H1 (cell line): ENCODE measurements at regions not wholly inside any gene's neighbourhood (a gene's known extent, or its start where the extent isn't known, plus 50 kb on each side); places are given as distances from the start of the nearest gene placed in this dataset.

ENCODE experiments used
- CTCF ChIA-PET: fragments of 300-600 bp; sonication (Branson Sonifier 250); formaldehyde crosslinking; loops from one replicate; lab custom pipeline; 2021; ENCODE audit not compliant: partially characterized antibody; lab: Charles Lee
- POLR2A ChIA-PET: fragments of 300-600 bp; sonication (Branson Sonifier 250); formaldehyde crosslinking; loops from one replicate; lab custom pipeline; 2021; ENCODE audit warnings: inconsistent platforms; ENCODE audit not compliant: partially characterized antibody; lab: Charles Lee
- DNase-seq, 2 experiments: peaks; one replicate each; pipeline versions ENCODE4 v3.0.0 to v3.0.0-alpha.2; 2010 to 2022; ENCODE audit warnings: low spot score in 2 of 2, low read depth in 1 of 2, mixed read lengths in 1 of 2
- FAIRE-seq: peaks from 2 replicates; lab custom pipeline; 2011; peaks lifted over from hg19 to GRCh38; lab: Jason Lieb, UNC
- H2AFZ ChIP-seq: 2 replicates; pipeline ENCODE4 v1.8.1; 2012; ENCODE audit warnings: low read length, inconsistent platforms
- H2AK5ac ChIP-seq: 2 replicates; pipeline ENCODE4 v1.6.1; 2013; ENCODE audit warnings: low read depth, low read length
- H2BK120ac ChIP-seq: replicated peaks from 2 replicates; pipeline ENCODE3; 2013; ENCODE audit warnings: low read depth, low read length, inconsistent platforms
- H2BK12ac ChIP-seq: 2 replicates; pipeline ENCODE4 v1.6.1; 2013; ENCODE audit warnings: low read depth, low read length
- H2BK15ac ChIP-seq: 2 replicates; pipeline ENCODE4 v1.6.1; 2013; ENCODE audit warnings: low read length
- H2BK20ac ChIP-seq: 2 replicates; pipeline ENCODE4 v1.6.1; 2013; ENCODE audit warnings: low read length
- H2BK5ac ChIP-seq: 2 replicates; pipeline ENCODE4 v1.6.1; 2013; ENCODE audit warnings: low read depth, low read length
- H3K14ac ChIP-seq: 2 replicates; pipeline ENCODE4 v1.6.1; 2013; ENCODE audit warnings: inconsistent platforms; ENCODE audit not compliant: insufficient read length
- H3K18ac ChIP-seq: 2 replicates; pipeline ENCODE4 v1.6.1; 2013; ENCODE audit warnings: low read length; ENCODE audit errors: extremely low read depth
- H3K23ac ChIP-seq: 2 replicates; pipeline ENCODE4 v1.6.1; 2013; ENCODE audit warnings: inconsistent platforms; ENCODE audit not compliant: insufficient read length
- H3K23me2 ChIP-seq: 2 replicates; pipeline ENCODE4 v1.6.1; 2013; ENCODE audit warnings: low read depth, low read length
- H3K27ac ChIP-seq: 2 replicates; pipeline ENCODE4 v1.6.1; 2011; ENCODE audit warnings: low read depth, low read length, inconsistent platforms
- H3K27me3 ChIP-seq, 4 experiments: replicated peaks in 1 of 4; 1 replicate in 1 of 4; 2 replicates in 3 of 4; pipeline versions ENCODE4 v1.6.1 to v1.8.1; 2011 to 2013; ENCODE audit warnings: low read length in 3 of 4, mild to moderate bottlenecking in 3 of 4, inconsistent platforms in 2 of 4, mixed read lengths in 2 of 4, moderate library complexity in 1 of 4; ENCODE audit not compliant: control insufficient read depth in 3 of 4, insufficient read depth in 3 of 4; ENCODE audit errors: extremely low read depth in 1 of 4
- H3K36me3 ChIP-seq, 4 experiments: 2 replicates each; pipeline versions ENCODE4 v1.6.1 to v1.8.1; 2011 to 2013; ENCODE audit warnings: mild to moderate bottlenecking in 4 of 4, low read length in 3 of 4, moderate library complexity in 2 of 4, control low read depth in 1 of 4, inconsistent platforms in 1 of 4; ENCODE audit not compliant: insufficient read depth in 4 of 4, control insufficient read depth in 2 of 4
- H3K4ac ChIP-seq: replicated peaks from 2 replicates; pipeline ENCODE3; 2013; ENCODE audit warnings: low read length, low read depth, mixed read lengths, inconsistent platforms; ENCODE audit not compliant: insufficient read length
- H3K4me1 ChIP-seq, 4 experiments: replicated peaks in 1 of 4; 1 replicate in 1 of 4; 2 replicates in 3 of 4; pipeline versions ENCODE4 v1.6.1 to v1.8.1; 2011 to 2013; ENCODE audit warnings: low read length in 3 of 4, inconsistent platforms in 2 of 4, mixed read lengths in 1 of 4; ENCODE audit not compliant: insufficient read depth in 4 of 4, control insufficient read depth in 3 of 4
- H3K4me2 ChIP-seq, 2 experiments: 2 replicates each; pipeline versions ENCODE4 v1.6.1 to v1.8.1; 2011 to 2013; ENCODE audit warnings: low read depth in 2 of 2, low read length in 2 of 2, control low read depth in 1 of 2, inconsistent platforms in 1 of 2, mild to moderate bottlenecking in 1 of 2; ENCODE audit not compliant: insufficient read depth in 1 of 2
- H3K4me3 ChIP-seq, 4 experiments: fragments of 200-600, 300-600 bp in 1 of 4; sonication (generic), shearing (Covaris generic), sonication (Bioruptor Twin) in 1 of 4; 2 replicates each; pipeline versions ENCODE4 v1.5.1 to v1.8.1; 2011 to 2016; ENCODE audit warnings: low read length in 4 of 4, low read depth in 3 of 4, control low read depth in 2 of 4, inconsistent platforms in 2 of 4, mild to moderate bottlenecking in 2 of 4, mixed read lengths in 1 of 4, moderate library complexity in 1 of 4; ENCODE audit not compliant: insufficient read depth in 2 of 4; ENCODE audit errors: extremely low read depth in 1 of 4
- H3K56ac ChIP-seq: replicated peaks from 2 replicates; pipeline ENCODE3; 2013; ENCODE audit warnings: low read depth, mild to moderate bottlenecking, mixed read lengths, low read length, inconsistent platforms; ENCODE audit not compliant: insufficient read length
- H3K79me1 ChIP-seq: 2 replicates; pipeline ENCODE4 v1.6.1; 2013; ENCODE audit warnings: low read depth, low read length, control low read depth
- H3K79me2 ChIP-seq, 2 experiments: 2 replicates each; pipeline versions ENCODE4 v1.6.1 to v1.8.1; 2012 to 2013; ENCODE audit warnings: low read length in 2 of 2, mild to moderate bottlenecking in 2 of 2, inconsistent platforms in 1 of 2; ENCODE audit not compliant: insufficient read depth in 2 of 2, control insufficient read depth in 1 of 2
- H3K9ac ChIP-seq, 4 experiments: replicated peaks in 1 of 4; 1 replicate in 1 of 4; 2 replicates in 3 of 4; pipeline versions ENCODE4 v1.6.1 to v1.8.1; 2011 to 2013; ENCODE audit warnings: low read depth in 3 of 4, low read length in 3 of 4, control low read depth in 2 of 4, mild to moderate bottlenecking in 2 of 4, moderate library complexity in 2 of 4, inconsistent platforms in 1 of 4; ENCODE audit errors: extremely low read depth in 1 of 4
- H3K9me3 ChIP-seq, 2 experiments: 2 replicates each; pipeline versions ENCODE4 v1.6.1 to v1.8.1; 2012 to 2013; ENCODE audit warnings: mild to moderate bottlenecking in 2 of 2, moderate library complexity in 2 of 2, control low read depth in 1 of 2, inconsistent platforms in 1 of 2, low read depth in 1 of 2, low read length in 1 of 2, mixed read lengths in 1 of 2; ENCODE audit not compliant: insufficient read depth in 2 of 2
- H4K20me1 ChIP-seq, 2 experiments: replicated peaks in 1 of 2; 2 replicates each; pipeline versions ENCODE3 to v1.8.1; 2011 to 2013; ENCODE audit warnings: inconsistent platforms in 2 of 2, low read length in 2 of 2, mild to moderate bottlenecking in 1 of 2; ENCODE audit not compliant: insufficient read depth in 2 of 2, control insufficient read depth in 1 of 2
- H4K5ac ChIP-seq: 2 replicates; pipeline ENCODE4 v1.6.1; 2013; ENCODE audit warnings: low read length, low read depth, mixed read lengths, inconsistent platforms; ENCODE audit not compliant: insufficient read length
- H4K8ac ChIP-seq: 2 replicates; pipeline ENCODE4 v1.8.0; 2013; ENCODE audit warnings: mild to moderate bottlenecking, moderate library complexity, low read length, inconsistent platforms; ENCODE audit not compliant: insufficient read depth; ENCODE audit errors: extremely low read depth
- H4K91ac ChIP-seq: replicated peaks from 2 replicates; pipeline ENCODE3; 2013; ENCODE audit warnings: low read length, mixed read lengths, inconsistent platforms; ENCODE audit not compliant: insufficient read length
- WGBS, 2 experiments: shearing (Covaris generic) in 1 of 2; methylation state at CpG; one replicate each; pipeline versions ENCODE4 v1.1.6 to v1.1.7; 2013 to 2015; ENCODE audit warnings: low lambda C conversion rate in 2 of 2, mixed read lengths in 2 of 2, inconsistent platforms in 1 of 2, low coverage in 1 of 2, missing lambda C conversion rate in 1 of 2; ENCODE audit not compliant: insufficient replicate concordance in 2 of 2, insufficient coverage in 1 of 2, insufficient read length in 1 of 2; ENCODE audit errors: extremely low coverage in 1 of 2, missing lambda C conversion rate in 1 of 2; 5-methylcytosine and 5-hydroxymethylcytosine counted together

DNA sequence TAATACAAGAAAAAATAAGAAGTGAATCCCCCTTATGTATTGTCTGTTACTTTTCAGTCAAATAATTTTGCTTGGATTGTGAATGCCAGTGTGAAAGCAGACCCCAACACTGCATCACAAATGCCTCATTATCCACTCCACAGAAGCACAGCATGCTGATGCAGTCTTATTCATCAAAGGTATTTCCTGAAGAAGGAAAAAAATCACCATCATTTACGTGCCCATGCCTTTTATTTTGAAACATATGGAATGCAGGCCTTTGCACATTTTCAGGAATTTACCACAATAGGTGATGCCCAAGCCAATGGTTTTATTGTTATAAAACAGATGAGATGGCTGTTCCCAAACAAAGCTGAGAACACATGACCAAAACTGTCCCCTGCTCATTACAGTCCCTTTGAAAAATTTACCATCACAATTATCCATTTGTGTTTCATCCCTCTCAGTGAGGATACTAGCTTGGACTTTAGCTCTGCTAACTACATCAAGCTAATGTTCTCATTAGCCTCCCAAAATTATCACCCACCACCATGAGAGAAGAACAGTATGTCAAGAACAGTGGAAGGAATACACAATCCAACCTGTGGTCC, 180.6 kb upstream of the HTR1E start:
- H3K9ac ChIP-seq, result no peak overlapping the region
- peak overlapping the region; percentile 29 for H4K5ac ChIP-seq
- H3K18ac ChIP-seq, result no peak overlapping the region; the same call in 1 of the 2 replicates
- H3K23me2 ChIP-seq, result no peaks in the 10 kb centered on the region
- H2BK15ac ChIP-seq, result no peak overlapping the region
- H2AK5ac ChIP-seq, result no peak overlapping the region
- 25% methylated on average over 1 of the region's 1 CpG; no CpG with 5 or more reads in 1 of the 2 experiments for WGBS, 2 experiments
- peak overlapping the region; percentile 82 for H2BK120ac ChIP-seq
- no peak overlapping the region; a peak in 1 of 8 replicates for H3K4me3 ChIP-seq
- no peaks in the 10 kb centered on the region for H4K20me1 ChIP-seq
- no peak overlapping the region for H3K27ac ChIP-seq
- peaks cover 0 to 12% (median 4%) of the 10 kb centered on the region in 4 experiments; a peak in 3 of 7 replicates for H3K4me1 ChIP-seq
- no peak overlapping the region for H3K4ac ChIP-seq
- H3K79me1 ChIP-seq, result no peaks in the 10 kb centered on the region
- no peak for DNase-seq
- H2BK12ac ChIP-seq, result no peak overlapping the region
- ChIA-PET CTCF (interaction anchor here (0.5 to 0.9 kb wide), 2 partner anchors 27 to 103 kb away, joined by 3 read pairs; no protein-coding TSS in a partner anchor), POLR2A (interaction anchor here (1.3 kb wide), 1 partner anchor 9 kb away, joined by 3 read pairs; no protein-coding TSS in a partner anchor)
- H2BK20ac ChIP-seq, result no peak overlapping the region
- no peak overlapping the region for H4K91ac ChIP-seq
- no peak overlapping the region for H3K56ac ChIP-seq
- peaks cover 17 to 24% of the 10 kb centered on the region in 2 experiments for H3K9me3 ChIP-seq
- H3K14ac ChIP-seq, result no peak overlapping the region
- H2AFZ ChIP-seq, result no peak overlapping the region
- peaks cover 0 to 5% (median 0%) of the 10 kb centered on the region in 4 experiments; a peak in 2 of 8 replicates for H3K36me3 ChIP-seq
- H3K23ac ChIP-seq, result no peak overlapping the region
- no peak overlapping the region for H4K8ac ChIP-seq
- peak overlapping the region; percentile 29 to 50; a peak in 2 of 4 replicates for H3K4me2 ChIP-seq
- H3K27me3 ChIP-seq, result no peaks in the 10 kb centered on the region
- H2BK5ac ChIP-seq, result no peak overlapping the region; the same call in 1 of the 2 replicates
- FAIRE-seq, result peak; percentile 7
- no peaks in the 10 kb centered on the region for H3K79me2 ChIP-seq
